Neural progenitor cell (in vitro differentiated cells): ENCODE measurements at regions not wholly inside any gene's neighbourhood (a gene's known extent, or its start where the extent isn't known, plus 50 kb on each side); places are given as distances from the start of the nearest gene placed in this dataset.

Source experiments
- CTCF ChIP-seq: fragments of 200-600 bp; sonication (generic); IDR thresholded peaks from 2 replicates; pipeline ENCODE4 v1.5.1; 2017; ENCODE audit warnings: antibody characterized with exemption, mild to moderate bottlenecking
- EZH2 ChIP-seq: fragments of 200-600 bp; sonication (generic); IDR thresholded peaks from 2 replicates; pipeline ENCODE4 v1.6.1; 2017; ENCODE audit warnings: antibody characterized with exemption, mild to moderate bottlenecking, moderate library complexity
- EZH2phosphoT487 ChIP-seq: fragments of 200-600 bp; sonication (generic); IDR thresholded peaks from 2 replicates; pipeline ENCODE4 v1.6.1; 2017; ENCODE audit warnings: antibody characterized with exemption

GRCh38 chr1:99506631-99507030 is 139.3 kb upstream of the PALMD start:
- TF ChIP-seq CTCF (no peak), EZH2 (no peak), EZH2phosphoT487 (no peak)
